ENCODE measurements at regions not wholly inside any gene's neighbourhood (a gene's known extent, or its start where the extent isn't known, plus 50 kb on each side); places are given as distances from the start of the nearest gene placed in this dataset.

- TF ChIP-seq CTCF (IDR thresholded peaks at IDR 0.05; ENCODE audit: low read depth, low read length, missing control alignments) = peak; percentile 16
- H3K4me3 ChIP-seq (ENCODE audit: low read depth, low read length) = peak overlapping the region; percentile 79
- peak; percentile 59 for DNase-seq (ENCODE audit: low read depth)
- in situ Hi-C loops (cut with HindIII; ENCODE audit: low sequenced_read_pairs) = no loop called here
These were observed 90.2 kb downstream of the FAM161A start for GRCh38 chr2:61763605-61764034.

DNA sequence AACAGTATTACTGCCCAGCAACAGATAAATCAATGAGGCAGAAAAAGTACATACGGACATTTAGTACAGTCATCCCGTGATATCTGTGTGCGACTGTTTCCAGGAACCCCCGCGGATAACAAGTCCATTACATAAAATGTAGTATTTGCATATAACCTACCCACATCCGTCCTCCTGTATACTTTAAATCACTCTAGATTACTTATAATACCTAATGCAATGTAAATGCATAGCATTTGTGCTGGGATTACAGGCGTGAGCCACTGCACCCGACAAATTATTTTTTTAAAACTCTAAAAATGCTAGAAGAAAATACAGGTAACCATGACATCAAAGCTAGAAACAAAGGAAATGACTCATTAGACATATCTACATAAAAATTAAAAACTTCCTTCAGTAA, 91.6 kb downstream of the FAM161A start:
- TF ChIP-seq CTCF (IDR thresholded peaks at IDR 0.05; ENCODE audit: low read depth, low read length, missing control alignments) = no peak
- in situ Hi-C loops (cut with HindIII; ENCODE audit: low sequenced_read_pairs) = no loop called here
- no peak for DNase-seq (ENCODE audit: low read depth)
- H3K4me3 ChIP-seq (ENCODE audit: low read depth, low read length) = no peak overlapping the region

GRCh38 chr2:61759718-61760117, 94.1 kb downstream of the FAM161A start:
- in situ Hi-C loops (cut with HindIII; ENCODE audit: low sequenced_read_pairs) = no loop called here
- no peak for TF ChIP-seq CTCF (IDR thresholded peaks at IDR 0.05; ENCODE audit: low read depth, low read length, missing control alignments)
- no peak overlapping the region for H3K4me3 ChIP-seq (ENCODE audit: low read depth, low read length)
- DNase-seq (ENCODE audit: low read depth) = peak; percentile 32

- DNase-seq (ENCODE audit: low read depth) = peak; percentile 15
- in situ Hi-C loops (cut with HindIII; ENCODE audit: low sequenced_read_pairs) = no loop called here
These were observed 94.9 kb downstream of the FAM161A start for GRCh38 chr2:61759005-61759404.

DNA sequence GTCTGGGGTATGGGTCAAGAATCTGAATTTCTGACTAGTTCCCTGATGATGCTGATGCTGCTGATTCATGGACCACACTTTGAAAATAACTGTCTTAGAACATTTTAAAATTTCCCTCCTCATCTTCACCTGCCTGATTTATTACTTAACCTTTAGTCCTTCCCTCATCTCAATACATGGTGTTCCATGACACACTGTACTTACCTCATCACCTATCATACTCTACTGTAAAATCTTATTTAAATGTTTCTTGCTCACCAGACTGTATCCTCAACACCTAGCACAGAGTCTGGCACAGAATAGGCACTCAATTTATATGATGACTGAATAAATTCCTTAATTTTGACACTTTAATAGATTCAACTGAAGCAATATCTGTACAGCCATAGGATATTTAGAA, 95.7 kb downstream of the FAM161A start:
- no peak for DNase-seq (ENCODE audit: low read depth)
- no peak overlapping the region for H3K4me3 ChIP-seq (ENCODE audit: low read depth, low read length)
- in situ Hi-C loops (cut with HindIII; ENCODE audit: low sequenced_read_pairs) = no loop called here
- TF ChIP-seq CTCF (IDR thresholded peaks at IDR 0.05; ENCODE audit: low read depth, low read length, missing control alignments) = no peak

More at GRCh38 chr2:61759005-61759404, 94.9 kb downstream of the FAM161A start:
- H3K4me3 ChIP-seq (ENCODE audit: low read depth, low read length) = no peak overlapping the region
- TF ChIP-seq CTCF (IDR thresholded peaks at IDR 0.05; ENCODE audit: low read depth, low read length, missing control alignments) = no peak

DNA sequence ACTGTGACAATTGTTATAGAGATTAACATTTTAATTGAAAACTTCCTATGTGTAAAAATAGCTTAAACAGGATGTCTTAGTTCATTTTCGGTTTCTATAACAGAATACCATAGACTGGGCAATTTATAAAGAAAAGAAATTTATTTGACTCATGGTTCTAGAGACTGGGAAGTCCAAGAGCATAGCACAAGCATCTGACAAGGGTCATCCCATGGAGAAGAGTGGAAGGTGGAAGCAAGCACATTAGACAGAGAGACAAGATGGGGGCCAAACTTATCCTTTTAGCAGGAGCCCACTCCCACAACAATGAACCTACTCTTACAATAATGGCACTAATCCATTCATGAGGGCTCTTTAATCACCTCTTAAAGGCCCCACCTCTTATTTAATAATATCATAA, 100.3 kb downstream of the FAM161A start:
- H3K4me3 ChIP-seq (ENCODE audit: low read depth, low read length) = no peak overlapping the region
- in situ Hi-C loops (cut with HindIII; ENCODE audit: low sequenced_read_pairs) = no loop called here
- no peak for DNase-seq (ENCODE audit: low read depth)
- no peak for TF ChIP-seq CTCF (IDR thresholded peaks at IDR 0.05; ENCODE audit: low read depth, low read length, missing control alignments)

- no peak overlapping the region for H3K4me3 ChIP-seq (ENCODE audit: low read depth, low read length)
- no peak for TF ChIP-seq CTCF (IDR thresholded peaks at IDR 0.05; ENCODE audit: low read depth, low read length, missing control alignments)
- DNase-seq (ENCODE audit: low read depth) = no peak
- in situ Hi-C loops (cut with HindIII; ENCODE audit: low sequenced_read_pairs) = no loop called here
These were observed 103.2 kb downstream of the FAM161A start for GRCh38 chr2:61750624-61751023.

Data from astrocyte of the cerebellum (primary cell).